ENCODE measurements at regions not wholly inside any gene's neighbourhood (a gene's known extent, or its start where the extent isn't known, plus 50 kb on each side); places are given as distances from the start of the nearest gene placed in this dataset.
"Not testable (repeated sequence)": the region's sequence is repeated elsewhere in the genome, so short reads cannot be mapped to it uniquely, and the experiment has no call there.

DNA sequence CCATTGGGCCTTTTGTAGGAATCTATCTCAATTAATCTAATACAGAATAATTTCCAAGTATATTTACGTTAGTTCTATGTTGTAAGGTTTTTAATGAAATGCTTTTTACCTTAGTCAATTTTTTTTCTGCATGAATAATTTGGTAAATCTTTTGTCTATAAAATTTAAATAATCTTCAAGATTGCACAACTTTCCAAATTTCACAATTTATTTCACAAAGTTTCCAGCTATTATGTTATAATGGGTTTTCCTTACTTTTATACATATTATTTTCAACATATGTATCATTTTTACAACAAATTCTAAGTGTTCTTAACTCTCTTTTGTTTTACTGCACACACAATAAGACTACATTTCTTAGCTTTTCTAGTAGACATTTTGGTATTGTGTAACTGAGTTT, 470.7 kb downstream of the ETV1 start:
- DNase-seq, result no peak

DNA sequence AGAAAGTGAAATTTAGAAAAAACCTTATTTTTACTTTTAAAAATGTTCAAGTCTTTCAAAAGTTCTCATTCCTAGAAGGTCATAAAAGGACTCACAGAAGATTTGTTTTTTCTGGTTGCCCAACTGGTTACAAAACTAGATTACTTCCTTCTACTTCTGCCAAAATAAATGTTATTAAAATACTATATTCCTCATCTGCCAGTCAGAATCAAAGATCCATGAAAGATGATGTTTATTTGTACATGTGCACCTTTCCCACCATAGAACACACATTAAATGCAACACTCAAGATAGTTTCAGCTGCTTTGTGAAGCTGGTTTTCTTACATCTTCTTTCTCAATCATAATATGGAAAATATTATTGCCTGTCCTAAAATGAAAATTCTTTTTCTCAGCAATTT, 465.4 kb downstream of the ETV1 start:
- DNase-seq, result no peak

DNA sequence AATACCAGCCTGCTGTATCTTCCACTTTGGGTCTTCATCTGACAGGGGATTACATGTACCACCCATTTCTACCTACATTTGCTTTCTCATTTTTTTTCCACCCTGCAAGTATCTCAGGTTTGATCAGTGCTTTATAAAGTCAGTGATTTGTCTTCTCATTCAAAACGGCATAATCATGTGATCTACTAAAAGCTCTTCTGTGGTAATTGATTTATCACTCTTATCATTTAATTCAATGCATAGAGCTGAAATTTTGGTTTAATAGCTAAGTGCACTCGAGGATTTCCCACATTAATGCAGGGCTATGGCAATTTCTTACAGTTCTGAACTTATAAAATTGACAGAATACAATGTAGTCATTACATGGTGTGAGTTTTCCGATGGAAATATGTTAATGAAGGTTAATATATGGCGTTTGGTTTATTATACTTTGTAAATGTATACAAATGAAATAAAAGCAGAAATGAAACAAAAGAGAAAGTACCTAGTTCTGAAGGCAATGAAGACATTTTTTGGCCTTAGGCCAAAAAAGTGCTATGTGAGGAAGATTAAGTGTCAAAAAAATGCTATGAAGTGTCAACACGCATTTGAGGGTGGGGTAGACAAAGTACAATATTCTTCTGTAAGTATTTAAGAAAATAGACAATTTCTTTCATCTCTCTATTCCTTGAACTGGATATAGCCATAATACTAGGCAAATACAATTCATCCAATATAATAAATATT, 457.3 kb downstream of the ETV1 start:
- DNase-seq, result no peak

DNA sequence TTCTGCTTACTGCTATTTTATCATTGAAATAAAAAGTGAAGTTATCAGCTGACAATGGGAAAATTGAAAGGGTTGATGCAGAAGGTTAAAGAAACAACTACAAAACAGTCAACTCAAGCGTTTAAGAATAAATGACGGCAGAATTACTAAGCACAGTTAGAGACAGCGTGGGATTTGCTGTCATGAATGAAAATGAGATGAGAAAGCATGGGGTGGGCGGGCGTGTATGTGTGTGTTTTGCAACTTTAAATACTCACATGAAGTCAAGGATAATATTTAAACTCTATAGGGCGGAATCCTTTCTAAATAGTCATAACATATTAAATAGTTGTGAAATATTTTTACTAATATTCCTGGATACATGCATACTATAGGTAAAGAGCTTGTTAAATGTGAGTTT, 450.8 kb downstream of the ETV1 start:
- DNase-seq, result no peak

DNA sequence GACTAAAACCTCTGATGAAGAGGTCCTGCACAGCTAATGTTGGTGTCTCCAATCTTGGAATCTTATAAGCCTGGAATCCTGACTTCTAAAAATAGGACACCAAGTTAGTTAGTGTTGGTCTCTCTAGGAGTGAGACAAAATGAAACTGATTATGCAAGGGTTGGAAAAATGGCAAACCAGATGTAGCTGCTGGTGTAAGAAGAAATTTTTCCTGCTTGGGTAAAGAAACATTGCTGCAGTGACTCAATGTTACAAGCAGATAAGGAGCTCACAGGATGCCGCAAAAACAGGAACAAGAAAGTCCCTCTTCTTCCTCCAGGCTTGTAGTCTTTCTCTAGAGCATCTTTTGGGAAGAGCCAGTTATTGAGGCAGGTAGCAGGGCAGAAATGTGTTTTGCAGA, 449.0 kb downstream of the ETV1 start:
- DNase-seq, result no peak

DNA sequence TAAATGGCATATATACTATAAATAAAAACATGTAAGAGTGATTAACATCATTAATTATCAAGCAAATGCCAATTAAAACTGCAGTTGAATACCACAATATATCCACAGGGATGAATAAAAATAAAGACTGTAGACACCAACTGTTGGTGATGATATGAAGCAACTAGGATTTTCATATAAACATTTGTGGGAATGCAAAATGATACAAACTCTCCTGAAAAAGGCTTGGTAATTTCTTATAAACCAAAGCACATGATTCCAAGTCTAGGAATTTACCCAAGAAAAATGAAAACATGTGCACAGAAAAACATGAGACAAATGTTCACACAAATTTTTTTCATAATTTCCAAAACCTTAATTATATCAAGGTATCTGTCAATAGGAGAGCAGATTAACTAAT, 448.1 kb downstream of the ETV1 start:
- no peak for DNase-seq

DNA sequence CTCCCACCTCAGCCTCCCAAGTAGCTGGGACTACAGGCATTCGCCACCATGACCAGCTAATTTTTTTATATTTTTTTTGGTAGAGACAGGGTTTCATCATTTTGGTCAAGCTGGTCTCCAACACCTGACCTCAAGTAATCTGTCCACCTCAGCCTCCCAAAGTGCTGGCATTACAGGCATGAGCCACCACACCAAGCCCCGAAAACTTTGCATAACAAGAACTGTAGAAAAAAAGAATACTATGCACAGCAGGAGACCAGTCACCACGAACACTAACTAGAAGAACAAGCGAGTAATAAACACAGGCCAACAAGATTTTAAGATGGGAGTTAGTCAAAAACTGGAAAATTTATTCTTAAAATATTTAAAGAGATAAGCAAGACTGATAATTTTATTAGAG, 447.0 kb downstream of the ETV1 start:
- no peak for DNase-seq

DNA sequence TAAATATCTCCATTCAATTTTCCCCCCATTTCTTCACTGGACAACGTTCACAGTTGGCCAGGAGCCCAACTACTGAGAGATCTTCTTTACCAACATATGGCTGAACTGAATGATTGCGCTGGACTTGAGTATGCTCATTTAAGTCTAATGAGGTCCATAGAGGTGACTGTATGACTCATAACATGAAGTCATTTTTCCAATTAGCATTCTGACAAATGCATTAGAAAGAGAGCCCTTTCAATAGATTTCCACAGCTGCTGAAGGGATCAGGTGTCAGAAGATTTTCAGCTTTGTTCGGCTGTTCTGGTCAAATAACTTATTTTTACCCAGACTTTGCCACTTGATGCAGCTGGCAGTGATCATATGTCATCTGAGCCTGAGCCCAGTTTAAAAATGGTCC, 438.0 kb downstream of the ETV1 start:
- no peak for DNase-seq

DNA sequence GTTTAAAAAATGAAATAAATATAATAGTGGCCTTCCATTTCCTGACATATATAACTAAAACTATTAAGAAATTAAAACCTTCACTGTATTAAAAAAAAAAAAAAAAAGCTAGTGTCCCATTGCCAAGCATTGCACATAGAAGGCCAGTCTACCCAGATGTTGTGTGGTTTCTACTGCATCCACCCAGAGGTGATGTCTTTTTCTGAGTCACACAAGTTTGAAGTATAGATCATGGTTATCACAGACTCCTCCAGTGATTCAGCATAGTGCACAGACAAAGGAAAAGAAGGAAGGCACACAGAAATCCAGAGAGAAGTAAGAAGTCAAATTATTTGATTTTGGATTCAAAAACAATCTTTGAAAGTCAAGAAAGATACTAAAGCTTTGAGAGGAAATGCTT, 429.0 kb downstream of the ETV1 start:
- no peak for DNase-seq

DNA sequence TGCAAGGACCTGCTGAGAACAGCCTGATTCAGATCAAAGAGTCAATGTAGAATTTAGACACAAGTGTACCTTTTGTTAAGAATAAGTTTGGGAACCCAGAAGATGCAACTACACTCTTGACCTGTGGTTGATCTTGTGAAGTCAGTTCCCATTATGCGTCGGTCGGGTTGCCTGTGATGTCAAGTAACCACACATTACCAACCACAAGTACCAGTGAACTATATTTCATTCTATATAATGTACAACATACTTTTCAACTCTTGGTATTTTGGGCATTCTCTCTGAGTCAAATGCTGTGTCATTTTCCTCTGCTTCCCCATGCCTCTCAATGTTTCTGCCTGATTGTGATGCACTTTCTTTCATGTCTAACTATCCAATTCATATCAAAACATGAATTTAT, 426.2 kb downstream of the ETV1 start:
- DNase-seq, result no peak

DNA sequence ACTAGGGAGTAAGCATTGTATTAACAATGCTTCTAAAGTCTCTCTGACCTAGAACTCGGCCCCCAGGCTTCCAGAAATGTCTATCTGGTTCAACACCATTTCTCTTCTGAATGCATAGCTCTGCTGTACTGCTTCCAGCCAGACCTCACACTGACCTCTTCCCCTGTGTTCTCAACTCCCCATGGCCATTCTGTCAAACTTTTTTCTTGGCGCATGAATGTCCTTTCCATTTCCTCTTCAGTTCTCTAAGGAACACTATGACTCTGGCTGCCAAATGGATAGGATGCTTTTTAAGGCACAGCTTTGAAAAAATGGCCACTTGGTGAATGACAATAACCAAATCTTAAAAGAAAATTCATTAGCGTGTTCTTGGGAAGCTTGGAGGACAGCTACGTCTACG, 425.8 kb downstream of the ETV1 start:
- DNase-seq, result no peak

DNA sequence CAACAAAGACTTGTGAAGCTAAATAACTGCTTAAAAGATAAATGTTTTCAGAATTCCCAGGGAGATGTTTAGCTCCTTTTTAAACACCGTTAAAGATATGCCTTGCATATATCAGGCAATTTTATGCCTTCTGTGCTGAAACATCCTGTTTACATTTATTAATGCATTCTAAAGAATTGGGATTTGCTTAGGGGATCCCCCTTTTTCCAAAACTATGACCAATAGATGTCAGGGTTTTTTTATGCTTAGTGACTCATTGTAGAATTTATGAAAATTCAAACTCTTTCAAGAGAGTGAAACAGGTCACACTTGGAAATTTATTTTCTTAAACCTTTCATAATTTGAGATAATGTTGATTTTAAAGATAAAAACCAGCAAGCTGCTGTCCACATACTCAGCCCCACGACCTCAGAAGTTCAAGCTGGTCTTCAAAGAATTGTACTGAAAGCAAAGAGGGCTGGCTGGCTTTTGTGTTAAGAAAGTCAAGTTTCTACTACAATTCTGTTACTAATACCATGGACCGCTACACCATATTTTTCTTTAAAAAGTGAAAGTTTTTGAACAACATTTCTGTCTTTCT, 411.8 kb downstream of the ETV1 start:
- DNase-seq, result no peak

DNA sequence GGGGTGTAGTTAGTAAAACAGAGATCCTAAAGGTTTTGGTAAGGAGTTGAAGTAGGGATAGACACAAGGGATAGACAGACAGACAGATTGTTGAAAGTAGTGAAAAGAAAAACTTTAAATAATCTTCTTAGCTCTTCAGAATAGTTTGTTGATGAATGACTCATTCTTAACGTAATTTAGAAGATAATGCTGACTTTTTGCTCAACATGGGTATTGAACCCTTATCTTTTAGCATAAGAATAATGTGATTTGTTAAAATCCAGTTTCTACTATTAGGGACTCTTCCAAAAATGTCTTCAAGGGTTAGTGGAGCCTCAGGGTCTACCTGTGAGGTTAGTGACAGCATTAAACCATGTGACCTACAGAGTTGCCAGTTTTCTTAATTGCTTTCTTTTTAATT, 411.2 kb downstream of the ETV1 start:
- DNase-seq, result no peak

DNA sequence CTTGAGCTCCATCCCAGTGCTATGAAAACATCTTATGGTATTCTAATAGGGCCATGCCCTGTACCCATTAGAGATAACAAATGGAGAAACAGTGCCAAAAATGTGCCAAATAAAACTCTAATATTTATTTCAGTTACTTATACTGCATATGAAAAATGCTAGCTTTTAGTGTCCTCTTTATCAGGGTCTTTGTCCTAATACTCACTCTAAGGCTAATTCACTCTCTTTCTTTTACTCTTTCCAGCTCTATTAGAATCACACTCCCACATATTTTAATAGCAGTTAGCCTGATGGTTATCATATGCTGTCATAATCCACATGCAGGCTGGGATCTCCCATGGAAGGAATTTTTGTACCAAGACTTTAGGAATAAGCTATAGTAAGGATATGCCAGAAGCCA, 408.4 kb downstream of the ETV1 start:
- DNase-seq, result no peak

DNA sequence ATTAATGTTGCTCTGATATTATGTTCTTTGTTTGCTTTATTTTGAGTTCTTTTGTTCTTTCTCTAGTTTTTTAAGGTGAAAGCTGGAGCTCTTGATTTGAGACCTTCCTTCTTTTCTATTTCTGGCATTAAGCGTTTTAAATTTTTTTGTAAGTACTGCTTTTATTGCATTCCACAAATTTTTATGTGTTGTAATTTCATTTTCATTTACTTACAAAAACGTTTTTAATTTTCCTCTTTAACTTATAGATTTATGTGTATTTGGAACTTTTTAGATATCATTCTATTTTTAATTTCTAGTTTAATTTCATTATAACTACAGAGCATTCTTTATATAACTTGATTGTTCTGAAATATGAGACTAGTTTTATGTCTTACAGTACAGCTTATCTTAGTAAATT, 395.6 kb downstream of the ETV1 start:
- DNase-seq, result no peak

DNA sequence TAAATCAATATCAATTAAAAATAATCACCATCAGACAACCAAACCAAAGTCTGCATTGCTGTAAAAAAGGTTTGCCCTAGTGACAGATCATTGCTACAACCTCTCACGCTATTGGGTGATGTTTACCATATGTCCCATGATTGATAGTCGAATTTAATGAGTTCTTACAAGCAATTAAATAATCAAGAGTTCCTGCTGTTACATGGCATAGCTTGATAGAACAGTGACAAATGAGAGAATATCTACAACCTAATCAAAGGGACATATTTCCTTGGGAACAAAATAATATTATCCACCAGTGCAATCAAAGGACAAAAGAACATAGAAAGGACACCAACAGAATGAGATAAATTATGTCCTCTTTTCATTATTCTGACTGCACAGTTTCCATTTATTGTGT, 387.4 kb downstream of the ETV1 start:
- DNase-seq, result no peak

DNA sequence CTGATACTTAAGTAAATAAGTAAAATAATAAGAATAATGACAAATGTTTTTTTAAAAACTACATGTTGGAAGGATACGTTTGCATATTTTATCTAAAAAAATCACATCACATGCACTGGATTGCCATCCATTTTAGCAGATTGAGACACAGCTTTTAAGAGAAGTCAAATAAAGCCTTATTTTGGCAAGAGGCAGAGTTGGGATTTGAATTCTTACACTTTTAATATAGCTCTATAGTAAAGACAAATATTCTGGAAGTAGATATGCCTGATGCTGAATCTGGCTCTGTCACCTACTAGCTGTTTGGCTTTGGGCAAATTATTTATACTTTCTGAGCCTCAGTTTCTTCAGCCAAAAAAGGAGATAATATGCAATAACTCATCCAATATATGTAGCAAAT, 386.4 kb downstream of the ETV1 start:
- no peak for DNase-seq

DNA sequence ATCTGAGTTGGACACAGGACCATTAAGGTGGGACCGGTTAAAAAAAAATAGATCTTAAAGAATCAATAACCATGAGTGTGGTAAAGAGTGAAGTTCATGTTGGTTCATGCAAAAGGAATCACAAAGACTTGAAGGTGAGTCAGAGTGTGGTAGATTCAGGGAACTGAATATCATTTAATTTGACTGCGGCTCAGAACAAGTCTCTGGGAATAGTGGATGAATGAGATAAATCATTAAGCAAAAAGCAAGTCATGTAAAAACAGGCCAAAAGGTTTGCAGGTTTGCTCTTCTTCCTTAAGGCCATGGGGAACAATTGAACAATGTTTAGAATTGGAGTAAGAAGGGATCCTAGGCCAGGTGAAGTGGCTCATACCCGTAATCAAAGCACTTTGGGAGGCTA, 385.8 kb downstream of the ETV1 start:
- no peak for DNase-seq

DNA sequence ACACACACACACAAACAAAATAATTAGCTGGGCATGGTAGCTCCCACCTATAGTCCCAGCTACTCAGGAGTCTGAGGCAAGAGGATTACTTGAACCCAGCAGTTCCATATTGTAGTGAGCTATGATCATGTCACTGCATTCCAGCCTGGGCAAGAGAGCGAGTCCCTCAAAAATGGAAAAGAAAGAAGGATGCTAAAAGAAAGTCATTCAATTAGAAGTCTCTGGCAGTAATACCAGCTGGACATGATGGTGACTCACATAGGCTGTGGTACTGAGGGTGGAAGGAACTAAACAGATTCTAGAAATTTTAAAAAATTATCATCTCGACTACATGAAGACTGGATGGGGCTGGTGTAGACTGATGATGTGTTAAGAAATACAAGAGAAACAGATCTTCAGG, 385.3 kb downstream of the ETV1 start:
- no peak for DNase-seq

DNA sequence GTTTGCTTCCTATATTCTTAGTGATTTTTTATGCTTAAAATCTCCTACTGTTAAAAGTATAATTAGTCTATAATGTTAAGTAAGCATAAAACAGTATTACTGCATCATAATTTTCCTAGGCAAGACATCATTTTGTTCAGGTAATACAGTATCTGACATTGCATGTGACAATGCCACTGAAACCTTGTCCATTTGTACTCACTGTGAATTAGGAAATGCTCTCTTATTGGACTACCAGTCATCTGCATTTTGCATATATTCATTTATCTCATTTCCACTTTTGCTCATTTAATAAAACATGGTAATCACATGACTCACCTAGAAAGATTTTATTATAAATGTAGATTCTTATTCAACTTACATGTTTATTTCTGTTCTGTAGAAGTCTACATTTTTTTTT, 379.1 kb downstream of the ETV1 start:
- no peak for DNase-seq

DNA sequence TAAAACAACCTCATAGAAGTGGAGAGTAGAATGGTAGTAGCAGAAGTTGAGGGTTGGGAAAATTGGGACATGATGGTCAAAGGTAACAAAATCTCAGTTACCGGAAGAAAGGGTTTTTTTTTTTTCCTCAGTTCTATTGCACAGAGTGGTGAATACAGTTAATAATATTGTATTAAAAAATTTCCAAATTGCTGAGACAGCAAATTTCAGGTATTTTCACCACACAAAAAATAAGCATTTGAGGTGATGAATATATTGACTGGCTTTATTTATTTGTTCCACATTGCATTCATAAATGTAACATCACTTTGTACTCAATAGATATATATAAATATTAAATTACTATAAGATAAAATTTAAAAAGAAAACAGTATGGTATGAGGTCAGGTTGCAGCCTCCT, 373.8 kb downstream of the ETV1 start:
- DNase-seq, result no peak

DNA sequence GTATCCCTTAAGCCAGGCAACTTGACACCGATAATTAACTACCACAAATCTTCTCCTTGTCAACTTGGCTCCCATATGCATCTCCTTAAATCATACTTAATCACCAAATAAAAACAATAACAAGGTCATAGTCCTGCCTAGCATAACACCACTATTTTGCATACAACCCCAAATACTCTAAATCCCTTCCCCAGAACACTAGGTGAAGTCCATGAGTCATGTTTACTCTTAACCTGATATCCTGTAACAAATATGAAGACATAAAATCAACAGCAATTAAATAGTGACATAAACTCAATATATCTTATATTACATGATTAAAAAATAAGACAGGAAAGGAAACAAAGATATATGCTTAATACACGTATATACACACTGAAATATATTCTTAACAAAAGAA, 362.0 kb downstream of the ETV1 start:
- no peak for DNase-seq

DNA sequence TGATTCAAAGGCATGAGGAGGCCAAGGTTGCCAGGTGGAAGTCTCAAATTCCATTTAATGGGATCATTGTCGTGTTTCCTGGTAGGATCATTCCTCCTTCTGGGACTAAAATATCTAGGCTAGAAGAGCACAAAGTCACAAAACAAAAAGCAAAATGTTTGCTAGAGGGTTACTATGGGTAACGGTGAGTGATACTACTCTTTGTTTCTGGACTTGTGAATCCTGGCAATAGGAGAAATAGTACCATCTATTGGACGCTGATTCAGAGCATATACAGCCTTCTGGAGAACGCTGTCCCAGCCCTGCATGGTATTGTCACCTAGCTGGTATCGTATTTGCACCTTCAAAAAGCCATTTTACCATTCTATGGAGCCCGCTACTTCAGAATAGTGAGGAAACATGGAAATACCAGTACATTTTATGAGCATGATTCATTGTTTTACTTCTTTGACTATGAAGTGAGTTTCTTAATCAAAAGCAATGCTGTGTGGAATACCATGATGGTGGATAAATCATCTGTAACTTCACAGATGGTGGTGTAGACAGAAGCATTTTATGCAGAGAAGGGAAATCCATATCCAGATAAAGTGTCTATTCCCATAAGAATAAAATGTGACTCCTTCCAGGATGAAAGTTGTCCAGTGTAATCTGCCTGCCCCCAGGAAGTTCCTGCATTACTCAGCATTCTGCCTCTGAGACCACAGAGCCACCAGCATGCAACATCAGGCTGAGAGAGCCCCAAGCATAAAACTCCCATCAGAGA, 361.0 kb downstream of the ETV1 start:
- DNase-seq, result no peak

DNA sequence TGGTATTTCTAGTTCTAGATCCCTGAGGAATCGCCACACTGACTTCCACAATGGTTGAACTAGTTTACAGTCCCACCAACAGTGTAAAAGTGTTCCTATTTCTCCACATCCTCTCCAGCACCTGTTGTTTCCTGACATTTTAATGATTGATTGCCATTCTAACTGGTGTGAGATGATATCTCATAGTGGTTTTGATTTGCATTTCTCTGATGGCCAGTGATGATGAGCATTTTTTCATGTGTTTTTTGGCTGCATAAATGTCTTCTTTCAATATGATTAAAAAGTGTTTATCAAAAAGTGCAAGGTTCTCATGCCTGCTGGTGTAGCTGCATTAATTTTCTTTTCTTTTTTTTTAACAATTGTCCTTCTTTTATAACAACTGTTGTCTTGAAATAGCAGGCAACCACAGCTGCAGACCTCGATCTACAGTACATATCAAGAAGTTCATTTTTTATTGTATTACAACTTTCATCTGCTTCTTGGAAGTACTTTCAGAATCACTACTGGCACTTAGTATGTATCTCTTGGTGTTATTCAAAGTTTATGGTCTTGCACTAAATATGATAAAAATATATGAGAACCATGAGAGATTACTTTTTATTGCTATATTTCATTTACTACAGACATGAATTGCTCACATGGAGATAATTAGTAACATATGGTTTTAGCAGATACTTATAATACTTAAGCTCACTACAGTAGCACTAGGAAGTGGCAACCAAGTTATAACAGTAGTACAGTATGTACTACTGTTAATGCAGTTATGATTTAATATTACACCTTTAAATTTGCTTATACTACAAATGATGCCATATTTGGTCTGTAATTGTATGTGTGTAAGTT, 358.0 kb downstream of the ETV1 start:
- DNase-seq, result not testable (repeated sequence)

Measured in stimulated activated CD4-positive, alpha-beta T cell treated with anti-CD3 and anti-CD28 coated beads, Interleukin-15, amount 100 ng/mL, for 24 hours (primary cell).